8988T (cell line): ENCODE measurements at regions not wholly inside any gene's neighbourhood (a gene's known extent, or its start where the extent isn't known, plus 50 kb on each side); places are given as distances from the start of the nearest gene placed in this dataset.

Source experiments
- DNase-seq: peaks from one replicate; pipeline ENCODE4 v3.0.0; 2011

DNA sequence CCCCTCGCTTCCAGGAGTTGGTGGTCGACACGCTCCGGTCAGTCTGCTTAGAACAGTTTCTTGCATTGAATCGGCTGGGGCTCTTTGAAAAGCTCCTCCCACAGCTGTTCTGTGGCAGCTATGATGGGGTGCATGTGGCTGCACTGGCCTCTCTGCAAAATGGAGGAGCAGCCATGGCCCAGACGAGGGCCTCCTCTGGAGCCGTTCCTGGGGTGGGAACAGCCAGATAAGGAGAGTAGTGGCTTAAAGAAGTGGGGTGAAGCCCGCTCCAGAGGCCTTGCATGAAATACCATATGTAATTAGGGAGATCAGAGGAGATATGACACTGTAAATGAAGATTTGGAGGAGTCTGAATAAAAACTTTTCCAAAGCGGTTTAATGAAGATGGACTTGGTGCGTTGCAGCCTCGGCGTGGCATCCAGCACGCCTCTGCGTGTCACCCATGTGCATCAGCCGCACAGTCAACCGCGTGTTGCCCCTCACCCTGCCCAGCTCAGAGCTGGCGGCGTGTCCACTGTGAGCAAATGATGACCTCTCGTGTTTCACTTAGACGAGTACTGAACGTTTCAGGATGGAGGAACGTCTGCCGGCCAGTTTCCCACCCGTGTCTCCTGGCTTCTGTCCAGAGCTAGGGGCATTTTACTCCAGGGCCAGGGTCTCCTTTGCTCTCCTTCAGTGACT is 199.2 kb downstream of the TEX29 start:
- DNase-seq = no peak

DNA sequence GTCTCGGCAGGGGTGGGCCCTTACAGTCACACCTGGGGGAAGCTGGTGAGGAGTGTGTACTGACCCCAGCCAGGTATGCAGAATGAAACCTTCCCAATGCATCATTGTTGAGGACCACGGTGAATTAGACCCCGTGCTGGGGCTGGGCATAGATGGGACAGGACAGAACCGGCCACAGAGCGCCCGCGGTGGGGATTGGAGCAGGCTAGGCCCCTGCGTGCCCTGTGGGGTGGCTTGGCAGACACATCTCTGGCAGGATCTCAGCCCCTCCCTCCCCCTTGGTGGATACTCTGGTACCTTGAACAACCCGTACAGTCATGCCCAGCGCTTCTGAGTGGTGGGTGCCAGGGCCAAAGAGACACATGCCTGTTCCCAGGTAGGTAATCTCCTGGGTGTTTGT is 200.6 kb downstream of the TEX29 start:
- DNase-seq = no peak

DNA sequence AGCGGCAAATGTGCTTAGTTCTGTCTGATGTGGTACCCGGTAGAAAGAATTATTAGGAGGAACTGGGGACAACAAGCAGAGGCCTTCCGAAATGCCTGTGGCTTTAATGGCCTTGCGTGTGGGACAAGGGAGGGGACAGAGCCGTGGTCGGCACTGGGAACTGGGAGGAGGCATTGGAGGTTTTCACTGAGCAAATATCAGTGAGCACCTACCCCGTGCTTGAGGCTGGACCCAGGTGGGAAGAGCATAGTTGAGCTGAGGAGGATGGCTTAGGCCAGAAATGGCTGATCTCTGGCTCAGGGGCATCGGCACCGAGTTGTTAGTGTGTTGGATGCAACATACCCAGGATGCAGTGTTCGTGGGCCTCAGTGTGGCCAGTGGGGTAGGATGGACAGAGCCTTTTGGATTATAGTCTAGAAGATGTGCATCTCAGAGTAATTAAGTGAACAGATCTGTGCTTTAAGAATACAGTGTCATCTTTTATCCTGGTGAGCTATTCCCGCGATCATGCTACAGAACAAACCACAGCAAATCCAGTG is 201.3 kb downstream of the TEX29 start:
- DNase-seq = no peak

DNA sequence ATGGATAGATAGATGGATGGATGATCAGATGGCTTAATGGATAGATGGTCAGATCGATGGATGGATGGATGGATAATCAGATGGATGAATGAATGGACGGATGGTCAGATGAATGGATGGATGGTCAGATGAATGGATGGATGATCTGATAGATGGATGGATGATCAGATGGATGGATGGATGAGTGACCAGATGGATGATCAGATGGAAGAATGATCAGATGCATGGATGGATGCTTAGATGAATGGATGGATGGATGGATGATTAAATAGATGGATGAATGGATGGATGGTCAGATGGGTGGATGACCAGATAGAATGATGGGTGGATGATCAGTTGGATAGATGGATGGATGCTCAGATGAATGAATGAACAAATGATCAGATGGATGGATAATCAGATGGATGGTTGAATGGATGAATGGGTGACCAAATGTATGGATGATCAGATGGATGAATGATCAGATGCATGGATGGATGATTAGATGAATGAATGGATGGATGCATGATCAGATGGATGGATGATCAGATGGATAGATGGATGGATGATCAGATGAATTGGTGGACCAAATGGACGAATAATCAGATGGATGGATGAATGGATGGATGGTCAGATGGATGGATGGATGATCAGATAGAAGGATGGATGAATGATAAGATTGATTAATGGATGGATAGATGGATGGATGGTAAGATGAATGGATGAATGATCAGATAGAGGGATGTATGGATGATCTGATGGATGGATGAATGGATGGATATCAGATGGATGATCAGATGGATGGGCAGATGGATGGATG is 205.1 kb downstream of the TEX29 start:
- no peak for DNase-seq

DNA sequence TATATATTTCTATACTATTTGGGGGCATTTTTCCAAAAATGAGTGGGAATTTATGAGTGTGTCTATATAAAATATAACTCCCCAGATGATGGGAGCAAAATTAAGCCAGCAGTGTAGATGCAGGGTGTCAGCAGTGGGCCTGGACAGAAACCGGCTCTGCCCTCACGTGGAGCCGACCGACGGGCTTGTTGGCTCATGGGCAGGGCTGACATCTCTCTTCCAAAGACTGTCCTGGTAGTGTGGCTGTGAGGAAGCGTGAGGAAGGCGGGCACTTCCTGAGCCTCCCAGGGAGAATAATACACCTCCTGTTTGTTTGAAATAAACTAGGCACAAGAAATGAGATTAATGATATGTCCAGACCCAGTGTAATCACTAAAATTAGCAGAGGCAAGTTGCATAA is 206.5 kb downstream of the TEX29 start:
- DNase-seq = no peak

DNA sequence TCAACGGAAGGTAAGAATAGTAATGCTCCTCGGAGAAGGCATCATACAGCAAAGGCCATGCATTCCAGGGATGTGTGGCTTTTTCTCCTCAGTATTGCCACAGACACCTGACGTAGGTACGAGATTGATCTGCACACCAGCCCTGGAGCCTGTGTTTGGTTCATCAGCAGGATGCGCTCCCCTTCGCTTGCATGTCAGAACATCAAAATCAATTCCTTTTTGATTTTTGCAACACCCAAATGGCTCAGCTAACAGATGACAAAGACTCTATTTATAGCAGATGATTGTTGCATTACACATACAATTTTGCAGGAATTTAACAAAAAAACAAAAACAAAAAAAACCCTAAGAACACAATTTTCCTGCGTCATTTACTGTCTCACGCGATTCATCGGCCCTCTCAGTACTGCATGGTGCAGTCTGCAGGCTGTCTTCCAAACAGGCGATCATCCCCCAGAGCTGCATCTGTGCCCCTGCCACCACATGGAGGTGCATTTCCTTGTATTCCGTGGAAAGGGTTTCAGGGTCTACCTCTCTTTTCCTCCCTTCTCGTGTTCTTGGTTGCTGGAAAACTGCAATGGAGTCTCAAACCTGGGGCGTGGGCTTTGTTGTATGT is 207.3 kb downstream of the TEX29 start:
- no peak for DNase-seq

DNA sequence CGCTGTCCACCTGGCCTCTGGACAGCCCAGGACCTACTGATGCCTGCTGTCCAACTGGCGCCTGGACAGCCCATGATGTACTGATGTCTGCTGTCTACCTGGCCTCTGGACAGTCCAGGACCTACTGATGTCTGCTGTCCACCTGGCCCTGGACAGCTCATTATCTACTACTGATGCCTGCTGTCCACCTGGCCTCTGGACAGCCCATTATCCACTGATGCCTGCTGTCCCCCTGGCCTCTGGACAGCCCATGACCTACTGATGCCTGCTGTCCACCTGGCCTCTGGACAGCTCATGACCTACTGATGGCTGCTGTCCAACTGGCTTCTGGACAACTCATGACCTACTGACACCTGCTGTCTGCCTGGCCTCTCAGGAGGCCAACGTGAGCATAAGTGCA is 208.1 kb downstream of the TEX29 start:
- no peak for DNase-seq

DNA sequence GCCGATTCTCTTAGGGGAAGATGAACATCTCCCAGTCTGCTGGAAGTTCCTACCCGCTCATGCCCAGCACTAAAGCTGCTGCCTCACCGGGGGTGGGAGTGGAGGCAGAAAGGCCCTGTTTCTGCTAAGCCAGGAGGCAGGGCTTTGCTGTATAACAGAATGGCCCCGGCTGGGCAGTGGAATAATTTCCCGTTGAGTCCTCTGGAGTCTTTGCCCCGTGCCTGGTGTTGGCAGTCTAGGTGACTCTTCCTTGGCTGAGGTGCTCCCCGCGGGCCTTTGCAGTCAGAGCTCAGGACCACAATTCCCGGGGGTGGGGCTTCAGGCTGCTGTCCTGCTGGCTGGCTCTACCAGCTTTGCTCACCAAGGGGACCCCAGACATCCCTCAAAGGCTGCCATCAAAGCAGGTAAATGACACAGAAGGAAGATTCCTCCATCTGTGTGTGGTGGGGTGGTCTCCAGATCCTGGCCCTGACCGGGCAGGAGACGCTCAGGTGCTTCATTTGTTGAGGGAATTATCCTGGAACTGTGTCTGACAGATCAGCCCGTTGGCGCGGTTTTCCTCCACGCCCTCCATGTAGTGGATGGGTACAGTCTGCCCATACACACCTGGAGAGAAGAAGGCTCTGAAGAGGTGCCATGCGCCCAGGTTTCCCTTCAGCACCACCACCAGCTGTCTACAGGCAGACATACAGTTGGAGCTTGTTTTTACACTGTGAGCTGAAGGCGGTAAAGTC is 209.9 kb downstream of the TEX29 start:
- no peak for DNase-seq

DNA sequence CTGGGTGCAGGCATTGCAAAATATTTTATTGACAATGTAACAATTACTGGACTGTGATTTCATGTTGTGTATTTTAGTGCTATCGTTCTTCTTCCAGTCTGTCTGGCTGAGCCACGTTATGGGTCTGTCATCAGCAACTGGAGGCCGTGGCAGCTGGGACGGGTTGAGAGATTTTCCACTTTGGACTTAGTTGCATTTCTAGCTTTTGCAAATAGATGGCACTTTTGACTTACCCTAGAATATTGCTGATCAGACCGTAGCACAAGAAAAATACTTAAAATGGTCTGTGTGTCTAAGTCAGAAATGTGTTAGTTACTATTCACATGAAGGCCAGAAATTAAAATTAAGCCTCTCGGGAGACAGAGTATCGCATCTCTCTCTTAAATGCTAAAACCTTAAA is 211.1 kb downstream of the TEX29 start:
- DNase-seq = no peak

DNA sequence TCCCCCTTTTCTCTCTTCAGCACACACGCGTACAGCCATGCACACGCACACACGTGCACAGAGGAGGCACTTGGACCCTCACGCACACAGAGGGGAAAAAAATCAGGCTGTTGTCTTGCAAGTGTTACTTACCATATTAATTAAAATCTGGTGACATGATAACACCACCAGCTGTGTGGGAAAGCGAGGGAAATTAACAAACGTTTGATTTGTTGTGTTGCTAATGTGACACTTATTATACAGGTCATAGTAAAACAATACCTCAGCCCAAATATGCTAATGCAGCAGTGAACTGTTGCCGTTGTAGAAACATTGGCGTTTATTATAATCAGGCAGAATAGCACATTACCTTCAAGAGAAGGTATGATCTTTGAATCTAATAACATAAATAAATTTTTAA is 211.7 kb downstream of the TEX29 start:
- no peak for DNase-seq

DNA sequence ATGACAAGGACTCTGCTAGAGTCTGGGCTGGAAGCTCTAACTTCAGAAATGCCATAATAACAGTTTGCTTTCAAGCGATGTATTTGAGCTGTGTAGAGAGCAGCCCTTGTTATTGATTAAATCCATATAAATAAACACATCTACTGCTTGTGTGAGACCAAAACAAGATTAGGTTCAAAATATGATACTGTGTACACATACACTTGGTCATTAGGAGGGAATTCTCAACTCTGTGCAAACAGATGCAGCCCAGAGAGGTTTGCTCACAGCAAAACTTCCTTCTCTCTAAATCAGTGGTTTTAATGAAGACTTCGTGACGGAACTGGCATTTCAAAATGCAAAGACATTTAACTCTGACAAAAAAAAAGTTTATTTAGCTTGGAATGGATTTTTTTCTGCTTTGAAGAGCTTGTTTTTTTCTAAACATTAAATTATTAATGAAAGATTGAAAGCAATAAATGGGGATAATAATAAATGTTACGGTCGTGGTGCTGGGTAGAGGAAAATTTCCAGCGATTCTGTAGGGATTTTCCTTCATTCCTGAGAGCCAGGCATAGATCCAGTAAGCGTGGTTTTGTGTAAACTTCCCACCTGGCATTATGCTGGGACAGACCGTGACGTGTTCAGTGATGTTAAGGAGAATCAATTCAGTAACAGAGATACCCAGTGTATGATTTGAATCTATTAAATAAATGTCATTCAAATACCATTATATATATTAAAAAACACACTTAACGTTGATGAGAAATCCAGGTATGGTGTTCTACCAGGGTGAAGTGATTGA is 213.7 kb downstream of the TEX29 start:
- no peak for DNase-seq

DNA sequence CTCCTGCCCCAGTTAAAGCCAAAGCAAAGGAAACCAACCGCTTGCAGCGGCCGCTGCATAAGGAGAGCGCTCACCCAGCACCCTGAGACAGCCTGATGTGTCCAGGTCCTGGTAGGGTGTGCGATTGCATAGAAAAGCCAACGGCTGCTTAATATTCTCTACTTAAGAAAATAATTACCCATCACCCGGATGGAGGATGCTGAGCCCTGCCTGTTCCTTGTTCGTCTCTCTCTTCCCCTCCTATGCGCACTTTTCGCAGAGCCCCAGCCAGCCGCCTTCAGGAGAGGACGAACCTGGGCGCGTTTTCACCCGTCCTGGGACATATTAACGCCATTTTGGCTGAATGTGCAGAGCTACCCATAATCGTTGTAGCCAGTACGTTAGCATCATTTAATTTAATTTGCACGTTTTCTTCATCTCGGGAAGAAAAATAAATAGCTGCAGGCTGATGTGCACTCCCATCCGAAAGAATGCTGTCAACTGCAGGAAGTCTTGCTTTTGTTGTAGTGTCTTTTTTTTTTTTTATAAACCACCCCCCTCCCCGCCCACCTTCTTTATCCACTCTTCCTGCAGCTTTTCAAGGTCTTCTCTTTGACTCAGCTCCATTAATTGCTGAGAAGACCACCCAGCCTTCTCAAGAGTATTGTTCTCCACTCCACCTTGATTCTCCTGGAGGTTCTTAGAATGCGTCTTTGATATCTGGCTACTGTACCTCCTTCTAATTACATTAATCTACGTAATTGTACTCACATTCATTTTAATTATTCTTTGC is 214.5 kb downstream of the TEX29 start:
- no peak for DNase-seq

DNA sequence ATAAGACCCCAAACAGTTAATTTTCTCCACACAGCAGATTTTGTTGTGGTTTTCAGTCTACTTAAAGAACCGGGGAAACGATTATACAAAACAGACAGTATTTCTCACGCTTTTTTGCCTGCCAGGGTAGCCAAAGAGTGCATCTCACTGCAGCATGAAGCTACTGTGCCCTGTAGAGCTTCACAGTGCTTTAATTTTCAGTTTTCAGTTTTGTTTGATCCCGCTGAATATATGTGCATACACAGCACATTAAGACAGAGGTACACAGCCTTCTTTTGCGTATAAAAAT is 215.0 kb downstream of the TEX29 start:
- DNase-seq = no peak

DNA sequence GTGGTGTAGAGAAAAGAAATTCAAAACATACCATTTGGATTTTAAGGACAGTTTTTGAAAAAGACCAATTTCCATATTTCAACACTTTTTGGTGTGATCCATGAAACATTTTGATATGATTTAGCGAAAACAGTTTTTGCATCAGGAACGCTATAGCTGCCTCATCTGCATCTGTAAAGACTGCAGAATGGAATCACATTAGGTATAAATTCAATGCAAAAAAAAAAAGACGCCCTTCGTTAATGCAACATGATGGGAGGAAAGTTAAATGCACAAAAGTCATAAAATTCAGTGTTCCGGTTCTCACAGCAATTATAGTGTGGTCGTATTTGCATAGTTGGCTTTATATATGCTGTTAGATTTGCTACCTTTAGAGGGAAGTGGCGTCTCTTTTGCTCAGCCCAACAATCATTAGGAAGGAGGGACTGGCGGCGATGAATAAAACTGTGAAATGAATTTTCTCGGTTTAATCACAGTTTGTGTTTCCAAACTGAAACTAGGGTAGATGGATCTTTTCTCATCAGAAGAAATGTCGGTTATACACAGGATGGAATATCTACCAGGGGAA is 215.7 kb downstream of the TEX29 start:
- DNase-seq = no peak

DNA sequence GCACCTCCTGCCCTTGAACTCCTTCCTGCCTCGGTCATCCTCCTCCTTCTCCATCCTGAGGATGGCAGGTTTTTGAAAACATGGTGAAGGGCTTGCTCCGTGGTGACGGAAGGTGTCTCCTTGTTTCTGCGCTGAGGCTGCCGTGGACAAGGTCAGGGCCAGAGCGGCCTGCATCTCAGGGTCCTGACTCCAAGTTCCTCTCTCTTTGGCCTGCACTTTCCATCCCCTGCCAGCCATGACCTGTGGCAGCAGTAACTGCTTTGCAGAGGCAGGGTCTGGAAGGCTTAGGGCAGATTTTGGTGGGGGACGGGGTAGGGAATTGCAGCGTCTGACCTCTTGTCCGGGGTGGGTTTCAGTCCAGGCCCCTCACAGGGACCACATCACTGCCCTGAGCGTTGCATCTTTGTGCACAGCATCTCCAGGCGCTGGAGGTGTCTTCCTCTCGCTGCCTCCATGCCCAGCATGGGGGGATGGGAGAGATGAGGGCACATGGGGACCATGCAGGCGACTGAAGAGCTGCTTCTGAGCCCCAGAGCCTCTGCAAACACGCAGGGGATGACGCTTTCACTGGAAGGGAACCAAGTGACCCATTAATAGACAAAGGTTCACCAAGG is 216.8 kb downstream of the TEX29 start:
- no peak for DNase-seq

DNA sequence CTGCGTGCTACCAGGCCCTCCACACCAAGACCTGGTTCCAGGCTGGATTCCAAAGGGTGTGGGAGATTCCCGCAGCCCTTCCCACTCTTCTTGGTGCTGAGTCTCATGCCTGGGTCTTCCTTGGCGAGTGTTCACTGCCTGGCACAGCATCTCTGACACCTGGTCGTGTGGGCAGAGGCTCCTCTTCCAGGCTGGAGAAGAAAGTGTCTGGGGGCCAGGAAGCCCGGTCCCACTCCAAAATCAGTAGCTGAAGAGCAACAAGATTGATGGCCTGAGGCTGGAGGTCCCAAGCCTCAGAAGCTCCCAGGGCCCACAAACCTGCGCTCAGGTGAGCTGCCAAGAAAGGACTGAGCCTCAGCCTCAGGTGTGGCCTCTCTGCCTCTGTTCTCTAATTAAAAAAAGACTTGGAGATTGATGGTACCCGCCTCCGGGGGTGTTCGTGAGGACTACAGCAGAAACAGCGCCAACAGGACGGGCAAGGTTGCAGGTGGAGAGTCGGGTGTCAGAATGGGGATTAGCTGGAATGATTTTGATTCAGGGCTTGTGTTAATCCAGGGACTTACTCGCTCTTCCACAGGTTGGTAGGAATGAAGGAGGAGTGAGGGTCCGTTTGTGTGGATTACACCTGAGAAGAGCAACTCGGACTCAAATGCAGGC is 217.5 kb downstream of the TEX29 start:
- DNase-seq = no peak

DNA sequence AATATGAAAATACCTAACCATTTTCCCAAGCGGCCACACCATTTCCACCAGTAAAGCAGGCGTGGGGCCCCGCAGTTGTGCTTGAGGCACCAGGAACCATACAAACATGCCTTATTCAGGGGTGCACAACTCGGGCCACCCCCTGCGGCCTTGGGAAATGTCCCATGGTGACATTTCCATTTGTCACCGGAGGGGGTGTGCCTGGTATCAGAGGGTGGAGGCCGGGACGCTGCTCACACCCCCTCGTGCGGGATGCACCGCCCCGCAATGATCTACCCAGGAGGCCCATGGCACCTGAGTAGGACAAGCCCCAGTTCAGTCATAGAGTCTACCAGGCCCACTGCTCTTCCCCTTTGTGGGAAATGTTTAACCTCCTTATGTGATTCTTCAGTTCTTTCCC is 218.8 kb downstream of the TEX29 start:
- no peak for DNase-seq

DNA sequence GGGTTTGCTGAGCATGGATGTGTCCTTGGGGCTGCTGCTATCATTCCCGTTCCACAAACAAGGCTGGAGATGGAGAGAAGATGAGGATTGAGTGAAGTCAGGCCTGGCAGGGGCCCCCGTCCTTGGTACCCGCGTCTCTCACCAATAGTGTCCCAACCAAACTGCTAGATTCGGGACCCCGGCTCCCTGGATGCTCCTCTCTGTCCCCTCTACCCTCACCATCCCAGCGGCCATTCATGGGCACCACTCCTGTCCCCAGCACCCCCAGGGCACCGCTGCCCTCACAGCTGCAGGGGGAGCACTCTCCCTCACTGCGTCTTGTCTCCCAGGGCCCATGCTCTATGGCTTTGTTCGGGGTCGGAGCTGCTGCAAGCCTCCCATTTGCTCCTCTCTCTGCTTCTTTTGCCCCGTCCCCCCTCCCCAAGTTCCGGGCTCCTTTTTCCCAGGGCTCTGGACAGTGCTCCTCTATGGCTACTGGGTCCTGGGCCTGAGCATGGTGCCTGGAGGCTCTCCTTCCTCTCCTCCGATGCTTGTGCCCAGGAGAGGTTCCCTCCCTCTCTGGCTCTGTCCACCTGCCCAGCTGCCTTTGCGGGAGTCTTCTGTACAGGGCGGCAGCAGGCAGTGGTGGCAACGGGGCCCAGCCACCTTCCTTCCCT is 219.5 kb downstream of the TEX29 start:
- DNase-seq = no peak

DNA sequence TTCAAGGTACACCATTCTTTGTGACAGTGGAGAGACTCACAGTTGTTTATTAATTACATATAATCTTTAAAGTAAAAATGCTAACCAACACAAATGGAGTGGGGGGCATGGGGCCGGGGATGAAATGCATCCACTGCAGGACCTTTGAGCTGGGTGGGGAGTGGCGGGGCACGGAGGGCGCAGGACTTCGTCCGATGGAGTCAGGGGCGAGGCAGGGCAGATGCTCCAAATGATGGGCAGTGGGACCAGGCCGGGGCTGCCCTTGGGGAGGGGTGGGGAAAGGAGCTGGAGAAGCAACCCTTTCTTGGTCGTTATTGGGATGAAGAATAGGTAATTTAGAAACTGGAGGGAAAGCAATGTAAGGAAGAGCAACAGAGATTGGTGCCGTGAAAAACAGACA is 220.0 kb downstream of the TEX29 start:
- DNase-seq = no peak

DNA sequence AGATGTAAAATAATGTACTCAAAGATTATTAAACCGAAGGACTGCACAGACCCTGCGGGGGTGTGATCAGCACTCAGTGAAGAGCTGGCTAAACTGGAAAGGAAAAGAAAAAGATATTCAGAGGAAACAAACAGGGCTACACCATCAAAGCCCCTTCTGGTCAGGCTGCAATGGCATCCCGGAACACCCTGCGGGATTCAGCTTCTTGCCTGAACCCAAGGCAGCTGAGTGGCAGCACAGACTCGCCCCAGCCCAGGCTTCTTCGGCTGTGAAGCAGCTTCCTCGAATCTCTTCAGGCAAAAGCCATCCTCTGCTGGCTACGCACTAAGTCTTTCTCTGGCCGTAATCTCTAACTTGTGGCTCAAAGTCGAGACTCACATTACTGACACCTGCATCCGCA is 220.9 kb downstream of the TEX29 start:
- DNase-seq = no peak
